IgD-negative memory B cell (primary cell): ENCODE measurements at regions not wholly inside any gene's neighbourhood (a gene's known extent, or its start where the extent isn't known, plus 50 kb on each side); places are given as distances from the start of the nearest gene placed in this dataset.

Experiments used
- H3K27ac Mint-ChIP-seq, 3 donors: one replicate each; pipeline ENCODE4 v1.8.0; 2020 to 2022; ENCODE audit warnings: mild to moderate bottlenecking in 3 of 3, mixed read lengths in 3 of 3, moderate library complexity in 1 of 3
- H3K27me3 Mint-ChIP-seq: one replicate; pipeline ENCODE4 v1.8.0; 2021; ENCODE audit warnings: mixed read lengths
- H3K36me3 Mint-ChIP-seq: one replicate; pipeline ENCODE4 v1.8.0; 2020; ENCODE audit warnings: mild to moderate bottlenecking, mixed read lengths
- H3K4me1 Mint-ChIP-seq, 3 donors: one replicate each; pipeline ENCODE4 v1.8.0; 2020 to 2022; ENCODE audit warnings: mixed read lengths in 3 of 3, mild to moderate bottlenecking in 1 of 3
- H3K4me3 Mint-ChIP-seq, 4 donors: one replicate each; pipeline ENCODE4 v1.8.0; 2020 to 2022; ENCODE audit warnings: mild to moderate bottlenecking in 4 of 4, mixed read lengths in 4 of 4, moderate library complexity in 3 of 4
- H3K9me3 Mint-ChIP-seq, 3 donors: one replicate each; pipeline ENCODE4 v1.8.0; 2020 to 2021; ENCODE audit warnings: mixed read lengths in 3 of 3, mild to moderate bottlenecking in 1 of 3

DNA sequence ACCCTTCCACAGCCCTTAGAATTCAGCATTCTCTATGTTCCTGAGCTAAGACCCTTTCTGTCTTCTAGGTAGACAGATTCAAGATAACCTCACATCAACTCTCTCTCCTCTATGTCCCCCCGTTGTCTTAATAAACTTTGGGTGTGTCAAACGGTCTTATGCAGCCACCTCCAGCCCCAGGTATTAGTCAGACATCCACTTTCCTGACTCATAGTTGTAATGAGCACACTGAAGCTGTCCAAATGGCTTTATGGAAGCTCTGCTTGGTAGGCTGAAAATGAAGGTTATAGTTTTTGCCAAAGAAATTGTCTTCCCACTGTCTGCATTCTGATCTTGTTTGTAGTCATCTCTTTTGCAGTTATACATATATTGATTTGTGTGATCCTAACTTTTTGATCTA is 482.0 kb downstream of the RMST start:
- H3K9me3 Mint-ChIP-seq: peaks cover 0 to 15% (median 9%) of the 10 kb centered on the region in 3 donors
- peaks cover 2% of the 10 kb centered on the region for H3K36me3 Mint-ChIP-seq
- no peak overlapping the region for H3K4me3 Mint-ChIP-seq
- no peak overlapping the region for H3K27ac Mint-ChIP-seq
- no peaks in the 10 kb centered on the region for H3K4me1 Mint-ChIP-seq
- H3K27me3 Mint-ChIP-seq: no peaks in the 10 kb centered on the region

DNA sequence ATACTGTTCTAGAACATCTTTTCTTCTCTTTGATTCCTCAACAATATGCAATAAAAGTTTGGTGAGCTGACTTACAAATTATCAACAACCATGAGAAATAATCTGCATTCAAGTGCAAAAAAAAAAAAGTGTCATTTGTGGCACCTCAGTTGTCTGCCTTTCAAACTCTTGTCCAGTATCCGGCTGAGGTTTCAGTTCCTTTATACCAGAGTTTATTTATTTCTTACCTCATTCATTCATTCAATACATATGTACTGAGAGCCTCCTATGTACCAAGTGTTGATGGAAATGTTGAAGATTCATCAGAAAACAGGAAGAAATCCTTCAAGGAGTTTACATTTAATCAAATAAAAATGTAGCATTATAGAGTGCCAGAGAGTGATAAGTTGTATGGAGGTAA is 484.1 kb downstream of the RMST start:
- Mint-ChIP-seq H3K4me3 (no peak overlapping the region), H3K27ac (no peak overlapping the region), H3K4me1 (no peaks in the 10 kb centered on the region), H3K27me3 (no peaks in the 10 kb centered on the region), H3K36me3 (peaks cover 2% of the 10 kb centered on the region), H3K9me3 (peaks cover 0 to 14% (median 11%) of the 10 kb centered on the region in 3 donors)

- no peak overlapping the region for H3K4me3 Mint-ChIP-seq
- H3K36me3 Mint-ChIP-seq: peaks cover 2% of the 10 kb centered on the region
- H3K9me3 Mint-ChIP-seq: peaks cover 0 to 11% (median 11%) of the 10 kb centered on the region in 3 donors
- H3K27ac Mint-ChIP-seq: no peak overlapping the region
- H3K27me3 Mint-ChIP-seq: no peaks in the 10 kb centered on the region
- H3K4me1 Mint-ChIP-seq: no peaks in the 10 kb centered on the region
Observed at GRCh38 chr12:97948591-97948990, 486.0 kb downstream of the RMST start.

- no peak overlapping the region for H3K4me3 Mint-ChIP-seq
Observed at GRCh38 chr12:97951239-97951638, 488.6 kb downstream of the RMST start.

DNA sequence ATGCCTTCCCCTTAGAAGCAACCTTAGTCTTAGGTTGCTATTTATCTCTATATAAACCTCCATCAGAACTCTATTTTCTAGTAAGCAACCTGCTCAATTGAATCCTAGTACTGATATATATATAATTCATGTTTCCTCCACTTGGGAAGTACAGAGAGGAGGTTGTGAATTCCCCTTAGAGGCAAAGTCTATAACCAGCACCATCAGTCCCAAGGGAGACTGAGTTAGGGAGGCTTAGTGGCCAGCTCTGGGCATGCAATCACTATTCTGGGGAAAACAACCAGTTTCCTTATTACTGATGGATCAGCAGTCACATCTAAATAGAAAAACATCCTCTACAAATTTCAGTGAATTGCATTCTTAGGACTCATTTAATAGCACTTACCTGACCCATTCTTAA is 489.1 kb downstream of the RMST start:
- Mint-ChIP-seq H3K36me3 (peaks cover 2% of the 10 kb centered on the region), H3K4me3 (no peak overlapping the region), H3K4me1 (no peaks in the 10 kb centered on the region), H3K9me3 (peaks cover 0 to 21% (median 12%) of the 10 kb centered on the region in 3 donors), H3K27ac (no peak overlapping the region), H3K27me3 (no peaks in the 10 kb centered on the region)

More at GRCh38 chr12:97951239-97951638, 488.6 kb downstream of the RMST start:
- Mint-ChIP-seq H3K9me3 (peaks cover 0 to 16% (median 11%) of the 10 kb centered on the region in 3 donors), H3K4me1 (no peaks in the 10 kb centered on the region), H3K36me3 (peaks cover 2% of the 10 kb centered on the region), H3K27me3 (no peaks in the 10 kb centered on the region), H3K27ac (no peak overlapping the region)

- peaks cover 0 to 11% (median 2%) of the 10 kb centered on the region in 3 donors for H3K9me3 Mint-ChIP-seq
- H3K4me3 Mint-ChIP-seq: no peak overlapping the region
- H3K36me3 Mint-ChIP-seq: no peaks in the 10 kb centered on the region
- no peak overlapping the region for H3K27ac Mint-ChIP-seq
- no peaks in the 10 kb centered on the region for H3K27me3 Mint-ChIP-seq
- H3K4me1 Mint-ChIP-seq: no peaks in the 10 kb centered on the region
Observed at GRCh38 chr12:97957109-97957508, 494.5 kb downstream of the RMST start.

DNA sequence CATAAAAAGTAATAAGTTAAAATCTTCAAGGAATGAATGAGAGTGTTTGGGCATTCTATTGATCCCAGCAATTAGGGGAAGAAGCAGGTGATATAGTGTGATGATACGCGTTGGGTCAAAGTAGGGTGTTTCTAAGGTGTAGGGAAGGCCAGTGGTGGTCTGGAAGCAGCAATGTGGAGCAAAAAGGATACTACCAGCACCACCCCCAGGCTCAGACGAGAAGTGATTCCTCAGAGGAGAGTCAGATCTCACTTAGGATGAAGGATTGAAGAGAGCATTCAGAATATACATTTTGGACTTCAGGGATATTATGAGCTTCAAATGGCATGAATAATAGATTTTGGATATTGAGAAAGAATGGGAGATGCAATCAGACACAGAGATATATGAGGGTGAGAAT is 497.6 kb downstream of the RMST start:
- H3K27me3 Mint-ChIP-seq: no peaks in the 10 kb centered on the region

DNA sequence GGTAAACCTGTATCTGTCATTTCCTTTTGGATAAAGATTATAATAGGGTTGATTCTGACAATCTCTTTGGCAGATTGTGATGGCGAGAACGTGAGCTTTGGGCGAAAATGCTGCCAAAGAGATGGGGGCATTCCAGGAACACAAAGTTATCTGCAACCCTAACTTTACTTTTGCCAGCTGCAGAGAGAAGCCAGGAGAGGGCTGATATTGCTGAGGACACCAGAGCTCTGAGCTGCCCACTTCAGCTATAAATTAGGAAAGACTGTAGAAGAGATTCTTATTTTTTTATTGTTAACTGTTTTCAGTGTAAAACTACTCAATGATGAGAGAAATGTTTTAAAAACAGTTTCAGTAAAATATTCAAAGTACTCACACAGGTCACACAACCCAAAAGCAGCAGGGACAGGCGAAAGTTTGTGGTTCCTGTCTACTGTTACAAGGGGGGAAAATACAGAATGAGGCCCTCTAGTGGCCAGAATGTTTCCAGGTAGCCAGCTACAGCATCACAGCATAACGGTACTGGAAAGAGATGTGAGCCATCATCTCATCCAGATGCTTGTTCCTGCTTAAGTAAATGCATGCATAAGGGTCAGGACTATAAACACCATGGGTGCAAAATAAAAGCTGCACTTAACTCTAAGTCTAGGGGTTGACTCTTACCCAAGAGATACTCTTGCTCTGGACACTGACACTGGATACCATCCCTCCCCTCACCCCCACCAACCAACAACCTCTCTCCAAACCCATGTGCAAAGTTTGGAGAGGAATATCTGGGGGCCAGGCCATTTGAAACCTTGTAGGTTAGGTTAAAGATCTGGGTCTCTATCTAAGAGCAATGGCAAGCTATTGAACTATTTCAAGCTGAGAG is 498.4 kb downstream of the RMST start:
- no peaks in the 10 kb centered on the region for H3K36me3 Mint-ChIP-seq
- no peak overlapping the region for H3K27ac Mint-ChIP-seq
- no peaks in the 10 kb centered on the region for H3K27me3 Mint-ChIP-seq
- peaks cover 0 to 8% (median 2%) of the 10 kb centered on the region in 3 donors for H3K9me3 Mint-ChIP-seq
- H3K4me1 Mint-ChIP-seq: no peaks in the 10 kb centered on the region
- no peak overlapping the region for H3K4me3 Mint-ChIP-seq

More for the DNA sequence above, 497.6 kb downstream of the RMST start:
- Mint-ChIP-seq H3K36me3 (no peaks in the 10 kb centered on the region), H3K27ac (no peak overlapping the region), H3K9me3 (peaks cover 0 to 11% (median 2%) of the 10 kb centered on the region in 3 donors), H3K4me3 (no peak overlapping the region), H3K4me1 (no peaks in the 10 kb centered on the region)

- Mint-ChIP-seq H3K4me1 (no peaks in the 10 kb centered on the region), H3K27ac (peak overlapping the region in 1 of 3 donors; percentile 14), H3K27me3 (no peaks in the 10 kb centered on the region), H3K9me3 (no peaks in the 10 kb centered on the region), H3K4me3 (no peak overlapping the region), H3K36me3 (no peaks in the 10 kb centered on the region)
Observed at GRCh38 chr12:97967831-97968230, 505.2 kb downstream of the RMST start.

GRCh38 chr12:97968641-97969197 is 506.1 kb downstream of the RMST start:
- Mint-ChIP-seq H3K4me3 (no peak overlapping the region), H3K4me1 (no peaks in the 10 kb centered on the region), H3K27ac (no peak overlapping the region), H3K9me3 (no peaks in the 10 kb centered on the region), H3K27me3 (no peaks in the 10 kb centered on the region), H3K36me3 (no peaks in the 10 kb centered on the region)

GRCh38 chr12:97977870-97978405 is 515.3 kb downstream of the RMST start:
- Mint-ChIP-seq H3K36me3 (no peaks in the 10 kb centered on the region), H3K27ac (no peak overlapping the region), H3K27me3 (peaks cover 2% of the 10 kb centered on the region), H3K9me3 (peaks cover 0 to 5% (median 0%) of the 10 kb centered on the region in 3 donors), H3K4me1 (no peaks in the 10 kb centered on the region), H3K4me3 (no peak overlapping the region)

DNA sequence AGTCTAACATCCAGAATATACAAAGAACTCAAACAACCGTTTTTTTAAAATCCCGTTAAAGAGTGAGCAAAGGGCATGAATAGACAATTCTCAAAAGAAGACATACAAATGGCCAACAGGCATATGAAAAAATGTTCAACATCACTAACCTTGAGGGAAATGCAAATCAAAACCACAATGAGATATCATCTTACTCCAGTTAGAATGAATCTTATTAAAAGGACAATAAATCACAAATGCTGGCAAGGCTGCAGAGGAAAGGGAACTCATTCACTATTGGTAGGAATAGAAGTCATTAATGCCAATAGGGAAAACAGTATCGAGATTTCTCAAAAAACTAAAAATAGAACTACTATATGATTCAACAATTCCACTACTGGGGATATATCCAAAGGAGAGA is 520.1 kb downstream of the RMST start:
- peaks cover 2% of the 10 kb centered on the region for H3K27me3 Mint-ChIP-seq

GRCh38 chr12:97983796-97984195 is 521.2 kb downstream of the RMST start:
- Mint-ChIP-seq H3K9me3 (peaks cover 0 to 6% (median 4%) of the 10 kb centered on the region in 3 donors), H3K4me3 (no peak overlapping the region), H3K4me1 (no peaks in the 10 kb centered on the region), H3K36me3 (peaks cover 3% of the 10 kb centered on the region), H3K27ac (no peak overlapping the region), H3K27me3 (peaks cover 2% of the 10 kb centered on the region)

More for the DNA sequence above, 520.1 kb downstream of the RMST start:
- Mint-ChIP-seq H3K9me3 (peaks cover 0 to 6% (median 4%) of the 10 kb centered on the region in 3 donors), H3K4me1 (no peaks in the 10 kb centered on the region), H3K4me3 (no peak overlapping the region), H3K36me3 (peaks cover 3% of the 10 kb centered on the region), H3K27ac (no peak overlapping the region)

DNA sequence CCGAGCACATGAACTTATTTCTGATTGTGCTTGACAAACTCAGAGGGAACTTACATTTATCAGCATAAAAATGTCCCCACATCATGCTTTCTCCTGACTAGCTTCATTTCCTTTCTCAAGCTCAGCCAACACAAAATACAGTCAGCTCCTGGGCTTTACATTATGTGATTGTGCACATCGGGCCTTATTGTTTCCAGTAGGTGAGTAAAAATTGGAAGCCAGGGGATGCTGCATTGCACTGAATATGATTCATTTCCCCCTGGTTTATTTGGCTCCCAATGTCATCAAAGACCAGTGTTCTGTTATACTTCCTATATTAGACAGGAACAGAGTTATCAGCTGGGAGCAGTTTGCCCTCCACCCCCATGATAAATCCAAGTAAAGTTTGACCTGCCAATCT is 521.8 kb downstream of the RMST start:
- no peaks in the 10 kb centered on the region for H3K4me1 Mint-ChIP-seq
- H3K9me3 Mint-ChIP-seq: peaks cover 0 to 6% (median 4%) of the 10 kb centered on the region in 3 donors
- H3K27me3 Mint-ChIP-seq: peaks cover 2% of the 10 kb centered on the region
- no peak overlapping the region for H3K4me3 Mint-ChIP-seq
- peaks cover 3% of the 10 kb centered on the region for H3K36me3 Mint-ChIP-seq
- no peak overlapping the region for H3K27ac Mint-ChIP-seq

DNA sequence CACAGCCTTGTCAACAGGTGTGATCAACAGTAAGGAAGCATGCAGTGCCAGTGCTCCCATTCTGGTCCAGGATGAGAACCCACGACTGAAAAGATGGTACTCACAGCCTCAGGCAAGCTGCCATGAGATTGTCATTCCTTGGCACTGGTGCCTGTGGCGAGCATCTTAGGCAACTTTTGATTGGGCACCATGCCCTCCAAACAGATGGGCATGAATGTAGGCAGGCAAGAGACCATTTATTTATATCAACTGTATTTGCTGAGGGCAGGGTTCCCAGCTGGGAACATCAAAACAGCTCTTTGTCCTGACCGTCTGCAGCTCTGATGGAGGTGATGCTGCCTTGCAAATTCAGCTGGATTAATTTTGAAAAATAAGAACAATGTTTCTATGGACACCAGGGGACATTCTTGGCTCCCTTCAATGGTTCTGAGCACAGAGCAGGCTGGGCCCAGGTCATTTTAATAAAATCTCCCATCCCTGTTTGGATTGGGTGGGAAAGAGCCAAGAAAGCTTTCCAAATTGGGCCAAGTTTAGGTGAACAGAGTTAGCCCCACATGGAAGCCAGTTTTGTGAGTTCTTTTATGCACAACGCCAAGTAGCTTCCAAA is 522.5 kb downstream of the RMST start:
- peaks cover 0 to 6% (median 4%) of the 10 kb centered on the region in 3 donors for H3K9me3 Mint-ChIP-seq
- H3K4me3 Mint-ChIP-seq: no peak overlapping the region
- no peaks in the 10 kb centered on the region for H3K4me1 Mint-ChIP-seq
- peaks cover 3% of the 10 kb centered on the region for H3K36me3 Mint-ChIP-seq
- peaks cover 2% of the 10 kb centered on the region for H3K27me3 Mint-ChIP-seq
- no peak overlapping the region for H3K27ac Mint-ChIP-seq
